ENCODE measurements at regions not wholly inside any gene's neighbourhood (a gene's known extent, or its start where the extent isn't known, plus 50 kb on each side); places are given as distances from the start of the nearest gene placed in this dataset.

- Histone ChIP-seq H3K36me3 (ENCODE audit: control insufficient read depth, insufficient read depth, low read length) (no peaks in the 10 kb centered on the region), H3K18ac (ENCODE audit: low read depth, low read length) (no peak overlapping the region), H3K4me1 (ENCODE audit: control insufficient read depth, insufficient read depth, low read length) (no peaks in the 10 kb centered on the region), H3K14ac (replicated peaks; ENCODE audit: low read depth, low read length) (no peak overlapping the region), H3K56ac (ENCODE audit: extremely low read depth, insufficient read depth, low read length) (no peak overlapping the region), H3K27ac (ENCODE audit: insufficient read depth, low read length) (no peak overlapping the region), H4K8ac (ENCODE audit: low read depth in 2 of 2, low read length in 2 of 2) (no peak overlapping the region), H2BK20ac (ENCODE audit: low read depth, low read length) (no peak overlapping the region), H3K23ac (ENCODE audit: low read depth, low read length) (no peak overlapping the region), H3K79me1 (ENCODE audit: low read depth in 1 of 2, low read length in 2 of 2) (no peaks in the 10 kb centered on the region), H2BK120ac (ENCODE audit: low read depth, low read length) (no peak overlapping the region), H4K91ac (ENCODE audit: insufficient read depth, low read depth, low read length) (no peak overlapping the region), H3K9me3 (ENCODE audit: control insufficient read depth, insufficient read depth, low read length) (peaks cover 6% of the 10 kb centered on the region; the same call in 1 of the 2 replicates), H3K9me1 (ENCODE audit: insufficient read depth, low read length) (no peaks in the 10 kb centered on the region), H2AFZ (replicated peaks; ENCODE audit: low read length, poor library complexity) (no peak overlapping the region), H4K20me1 (ENCODE audit: insufficient read depth, low read length) (no peaks in the 10 kb centered on the region), H2BK5ac (ENCODE audit: low read depth, low read length, poor library complexity, severe bottlenecking) (no peak overlapping the region), H3K4me2 (ENCODE audit: low read depth, low read length) (no peak overlapping the region), H3K9ac (ENCODE audit: low read depth, low read length) (no peak overlapping the region), H4K5ac (ENCODE audit: low read depth, low read length) (no peak overlapping the region), H3K4ac (ENCODE audit: low read depth, low read length) (no peak overlapping the region), H2AK9ac (replicated peaks; ENCODE audit: low read depth, low read length, poor library complexity) (no peak overlapping the region), H2BK15ac (ENCODE audit: low read depth, low read length) (no peak overlapping the region), H3K4me3 (ENCODE audit: insufficient read depth, low read depth, low read length) (no peak overlapping the region), H2AK5ac (ENCODE audit: low read depth, low read length) (no peak overlapping the region), H3K27me3 (ENCODE audit: control insufficient read depth, insufficient read depth, low read length) (peaks cover 13% of the 10 kb centered on the region; the same call in 1 of the 2 replicates)
- BruUV-seq (replicated peaks) = no TSS peak
- in situ Hi-C loops (cut with MboI; ENCODE audit: low sequenced_read_pairs) (no loop called here), dilution Hi-C loops (cut with HindIII; ENCODE audit: low sequenced_read_pairs, unreplicated experiment) (no loop called here), intact Hi-C loops (cut with micrococcal nuclease) (no loop called here)
- ATAC-seq (ENCODE audit: low read depth) = no peak
- CTCF ChIA-PET = no interaction called here
- POLR2A ChIA-PET (ENCODE audit: unreplicated experiment) = no interaction called here
- WGBS, 2 experiments (ENCODE audit: extremely low coverage in 2 of 2, insufficient read length in 1 of 2) = 86% methylated on average over 7 of the region's 27 CpGs; no CpG with 5 or more reads in 1 of the 2 experiments
- TF ChIP-seq MAZ (IDR thresholded peaks at IDR 0.05; ENCODE audit: borderline replicate concordance, low read depth, low read length) (no peak), RFX5 (IDR thresholded peaks at IDR 0.05; ENCODE audit: low read depth, low read length) (no peak), RAD21 (IDR thresholded peaks at IDR 0.05; ENCODE audit: low read length) (no peak), MXI1 (IDR thresholded peaks at IDR 0.05; ENCODE audit: borderline replicate concordance, low read depth, low read length) (no peak), FOS (IDR thresholded peaks at IDR 0.05; ENCODE audit: low read depth, low read length) (no peak), POLR2A (IDR thresholded peaks at IDR 0.05; ENCODE audit: low read depth, low read length) (no peak)
- no peak for DNase-seq
These were observed 67.0 kb upstream of the INPP5A start for GRCh38 chr10:132470410-132471124.
